Esophagus squamous epithelium (tissue), 4 donors: ENCODE measurements at regions not wholly inside any gene's neighbourhood (a gene's known extent, or its start where the extent isn't known, plus 50 kb on each side); places are given as distances from the start of the nearest gene placed in this dataset.

ENCODE experiments used
- CTCF ChIP-seq, 6 experiments: fragments of 450-650 bp in 4 of 6; fragments of 200-600 bp in 2 of 6; sonication (generic) in 2 of 6; IDR thresholded peaks; one replicate each; pipeline ENCODE4 v1.5.1; 2016 to 2019; ENCODE audit warnings: antibody characterized with exemption in 6 of 6, mild to moderate bottlenecking in 4 of 6, moderate library complexity in 4 of 6
- POLR2A ChIP-seq, 4 donors: fragments of 450-650 bp; IDR thresholded peaks; one replicate each; pipeline ENCODE4 v1.6.1; 2017; ENCODE audit warnings: antibody characterized with exemption in 4 of 4, mild to moderate bottlenecking in 4 of 4, moderate library complexity in 3 of 4

GRCh38 chr7:118436663-118437062 is 212.2 kb downstream of the ANKRD7 start:
- TF ChIP-seq CTCF (IDR thresholded peaks at IDR 0.05), result no peak
- TF ChIP-seq POLR2A (IDR thresholded peaks at IDR 0.05), result no peak
